ENCODE measurements at regions not wholly inside any gene's neighbourhood (a gene's known extent, or its start where the extent isn't known, plus 50 kb on each side); places are given as distances from the start of the nearest gene placed in this dataset.

DNA sequence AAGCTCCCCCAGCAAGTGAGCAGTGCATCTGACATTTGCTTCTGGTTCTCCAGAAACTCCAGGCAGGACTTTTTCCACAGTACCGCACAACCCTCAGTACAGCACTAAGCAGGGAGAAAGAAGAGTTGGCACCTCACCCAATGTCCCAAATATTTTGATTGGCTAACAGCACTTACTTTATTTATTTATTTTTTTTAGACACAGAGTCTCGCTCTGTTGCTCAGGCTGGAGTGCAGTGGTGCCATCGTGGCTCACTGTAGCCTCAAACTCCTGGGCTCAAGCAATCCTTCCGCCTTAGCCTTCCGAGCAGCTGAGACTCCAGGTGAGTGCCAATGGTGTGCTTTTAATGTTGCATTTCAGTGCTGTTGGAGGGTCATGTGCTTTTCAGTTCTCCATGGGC is 200.3 kb upstream of the ZMIZ1 start:
- H3K27ac Mint-ChIP-seq = no peak overlapping the region
- H3K4me3 Mint-ChIP-seq = no peak overlapping the region
- H3K9me3 Mint-ChIP-seq = no peaks in the 10 kb centered on the region
- no peak for DNase-seq
- peaks cover 5 to 13% (median 6%) of the 10 kb centered on the region in 3 donors for H3K27me3 Mint-ChIP-seq (ENCODE audit: low read depth in 3 of 3)
- peaks cover 7 to 11% of the 10 kb centered on the region in 2 donors for H3K4me1 Mint-ChIP-seq
- H3K36me3 Mint-ChIP-seq = peaks cover 0 to 3% (median 0%) of the 10 kb centered on the region in 3 donors

DNA sequence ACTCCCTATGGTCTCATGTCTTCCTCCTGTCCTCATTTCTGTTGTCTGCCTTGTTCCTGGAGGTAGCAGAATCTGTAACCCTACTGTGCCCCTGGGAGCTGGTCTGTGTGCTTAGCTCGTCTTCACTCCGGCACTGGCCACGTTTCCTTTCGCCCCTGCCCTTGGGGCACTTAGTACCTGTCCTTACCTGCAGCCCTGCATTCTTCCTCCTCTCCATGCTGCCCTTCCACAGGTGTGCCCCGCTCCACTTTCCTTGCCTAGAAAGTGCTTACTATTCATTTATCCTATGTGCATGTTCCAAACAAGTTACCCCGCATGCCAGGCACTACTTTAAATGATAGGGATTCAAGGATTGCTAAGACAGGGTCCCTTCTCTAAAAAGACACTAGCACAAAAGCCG is 199.9 kb upstream of the ZMIZ1 start:
- peaks cover 7 to 11% of the 10 kb centered on the region in 2 donors for H3K4me1 Mint-ChIP-seq
- no peak overlapping the region for H3K4me3 Mint-ChIP-seq
- no peaks in the 10 kb centered on the region for H3K9me3 Mint-ChIP-seq
- no peak for DNase-seq
- H3K27me3 Mint-ChIP-seq (ENCODE audit: low read depth in 3 of 3) = peaks cover 5 to 13% (median 6%) of the 10 kb centered on the region in 3 donors
- H3K36me3 Mint-ChIP-seq = peaks cover 0 to 3% (median 0%) of the 10 kb centered on the region in 3 donors
- H3K27ac Mint-ChIP-seq = no peak overlapping the region

DNA sequence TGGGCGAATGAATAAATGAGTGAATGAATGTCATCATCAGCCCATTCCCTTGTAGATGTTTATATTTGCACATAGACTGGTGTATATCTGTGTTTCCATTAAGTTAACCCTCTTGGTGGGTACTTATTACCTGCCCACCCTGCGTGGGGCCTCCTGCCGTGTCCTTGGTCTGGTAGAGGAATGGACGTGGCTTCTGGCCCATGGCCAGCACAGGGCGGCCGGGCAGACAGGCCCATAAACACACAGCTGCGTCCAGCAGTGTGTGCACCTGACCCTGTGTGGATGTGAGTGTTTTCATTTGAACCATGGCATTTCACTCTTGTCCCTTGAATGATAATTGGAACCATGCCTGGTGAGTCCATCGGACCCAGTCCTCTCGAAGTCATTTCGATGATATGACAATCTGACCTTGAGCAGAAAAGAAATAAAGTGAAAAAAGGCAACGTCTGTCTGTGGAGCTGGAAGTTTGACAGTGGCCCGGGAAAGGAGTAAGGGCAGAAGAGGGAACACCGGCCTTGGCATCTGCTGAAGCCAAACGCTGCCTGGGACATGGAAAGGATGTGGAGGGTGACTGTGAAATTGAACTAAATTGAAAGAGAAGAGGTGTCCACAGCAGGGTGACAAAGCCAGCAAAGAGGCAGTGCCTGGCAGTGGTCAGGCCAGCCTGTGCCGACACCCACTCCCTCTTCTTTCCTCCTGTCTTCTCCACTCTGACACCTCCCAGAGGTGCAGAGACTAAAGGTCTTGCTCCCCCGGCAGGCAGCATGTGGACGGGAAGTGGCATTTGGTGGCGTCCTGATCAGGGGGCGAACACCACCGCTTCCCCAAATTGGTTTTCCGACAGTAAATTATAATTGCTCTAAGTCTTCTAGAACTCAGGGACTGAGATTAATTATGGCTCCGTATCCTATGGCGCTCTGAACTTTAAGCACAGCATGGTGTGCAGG is 199.0 kb upstream of the ZMIZ1 start:
- Mint-ChIP-seq H3K9me3 (no peaks in the 10 kb centered on the region), H3K27ac (no peak overlapping the region), H3K4me3 (no peak overlapping the region), H3K36me3 (peaks cover 0 to 3% (median 0%) of the 10 kb centered on the region in 3 donors), H3K4me1 (peaks cover 7 to 11% of the 10 kb centered on the region in 2 donors), H3K27me3 (ENCODE audit: low read depth in 3 of 3) (peaks cover 5 to 13% (median 6%) of the 10 kb centered on the region in 3 donors)
- no peak for DNase-seq

- no peak for DNase-seq
- H3K4me1 Mint-ChIP-seq = peaks cover 7 to 11% of the 10 kb centered on the region in 2 donors
- no peaks in the 10 kb centered on the region for H3K9me3 Mint-ChIP-seq
- H3K4me3 Mint-ChIP-seq = no peak overlapping the region
- H3K27ac Mint-ChIP-seq = no peak overlapping the region
- peaks cover 0 to 3% (median 0%) of the 10 kb centered on the region in 3 donors for H3K36me3 Mint-ChIP-seq
- peaks cover 5 to 11% (median 6%) of the 10 kb centered on the region in 3 donors for H3K27me3 Mint-ChIP-seq (ENCODE audit: low read depth in 3 of 3)
These were observed 198.3 kb upstream of the ZMIZ1 start for GRCh38 chr10:78870458-78870857.

GRCh38 chr10:78871796-78872195 is 197.0 kb upstream of the ZMIZ1 start:
- Mint-ChIP-seq H3K27ac (peak overlapping the region in 1 of 6 donors; percentile 26), H3K4me3 (no peak overlapping the region), H3K9me3 (no peaks in the 10 kb centered on the region), H3K4me1 (peaks cover 7 to 11% of the 10 kb centered on the region in 2 donors), H3K36me3 (peaks cover 0 to 3% (median 0%) of the 10 kb centered on the region in 3 donors), H3K27me3 (ENCODE audit: low read depth in 3 of 3) (peaks cover 5 to 14% (median 6%) of the 10 kb centered on the region in 3 donors)
- DNase-seq = no peak

DNA sequence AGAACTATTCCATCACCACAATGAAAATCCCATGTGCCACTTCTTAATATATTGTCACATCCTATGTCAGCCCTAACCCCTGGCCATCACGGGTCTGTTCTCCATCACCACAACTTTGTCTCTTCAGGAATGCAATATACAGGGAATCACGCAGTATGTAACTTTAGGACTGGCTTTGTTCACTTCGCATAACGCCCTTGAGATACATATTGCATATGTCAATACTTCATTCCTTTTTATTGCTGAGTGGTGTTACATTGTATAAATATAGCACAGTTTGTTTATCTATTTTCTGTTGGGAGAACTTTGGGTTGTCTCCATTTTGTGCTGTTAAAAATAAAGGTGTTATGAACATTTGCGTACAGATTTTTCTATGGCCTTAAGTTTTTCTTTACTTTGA is 195.4 kb upstream of the ZMIZ1 start:
- H3K36me3 Mint-ChIP-seq = peaks cover 0 to 3% (median 0%) of the 10 kb centered on the region in 3 donors
- peaks cover 7 to 11% of the 10 kb centered on the region in 2 donors for H3K4me1 Mint-ChIP-seq
- no peak for DNase-seq
- no peak overlapping the region for H3K27ac Mint-ChIP-seq
- no peak overlapping the region for H3K4me3 Mint-ChIP-seq
- peaks cover 0 to 4% (median 0%) of the 10 kb centered on the region in 6 donors for H3K9me3 Mint-ChIP-seq
- H3K27me3 Mint-ChIP-seq (ENCODE audit: low read depth in 3 of 3) = peaks cover 5 to 14% (median 6%) of the 10 kb centered on the region in 3 donors

DNA sequence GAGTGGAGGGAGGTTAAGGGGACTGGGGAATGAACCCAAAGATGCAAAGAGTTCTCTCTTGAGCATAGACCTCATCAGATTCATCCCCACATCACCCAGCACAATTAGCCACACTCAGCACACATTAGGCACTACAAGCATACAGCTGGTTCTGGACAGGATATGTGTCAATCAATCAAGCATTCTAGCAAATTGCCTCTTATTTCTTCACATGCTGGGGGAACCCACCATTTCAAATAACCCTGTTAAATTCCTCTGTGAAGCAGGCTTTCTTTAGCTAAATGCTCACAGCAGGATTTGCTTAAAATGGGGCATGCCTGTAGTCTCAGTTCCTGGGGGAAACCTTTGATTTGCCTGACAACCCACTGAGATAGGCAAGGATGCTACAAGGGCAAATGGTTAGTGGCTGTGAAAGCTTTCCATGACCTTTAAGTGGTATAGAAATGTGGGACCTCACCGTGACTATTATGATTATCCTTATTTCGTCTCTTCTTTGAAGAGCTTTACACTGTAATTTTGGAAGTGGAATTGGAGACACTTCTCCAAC is 193.4 kb upstream of the ZMIZ1 start:
- no peak overlapping the region for H3K4me3 Mint-ChIP-seq
- H3K27me3 Mint-ChIP-seq (ENCODE audit: low read depth in 3 of 3) = peaks cover 5 to 11% (median 8%) of the 10 kb centered on the region in 3 donors

GRCh38 chr10:78875932-78876331 is 192.8 kb upstream of the ZMIZ1 start:
- H3K36me3 Mint-ChIP-seq = peaks cover 0 to 8% (median 4%) of the 10 kb centered on the region in 3 donors
- no peak for DNase-seq
- peaks cover 2 to 8% (median 8%) of the 10 kb centered on the region in 3 donors for H3K27me3 Mint-ChIP-seq (ENCODE audit: low read depth in 3 of 3)
- peaks cover 6 to 25% (median 18%) of the 10 kb centered on the region in 6 donors for H3K9me3 Mint-ChIP-seq
- no peak overlapping the region for H3K4me3 Mint-ChIP-seq
- no peak overlapping the region for H3K27ac Mint-ChIP-seq
- H3K4me1 Mint-ChIP-seq = no peaks in the 10 kb centered on the region

More for the DNA sequence above, 193.4 kb upstream of the ZMIZ1 start:
- no peak for DNase-seq
- Mint-ChIP-seq H3K27ac (no peak overlapping the region), H3K36me3 (peaks cover 0 to 8% (median 6%) of the 10 kb centered on the region in 3 donors), H3K4me1 (peaks cover 0 to under 1% of the 10 kb centered on the region in 2 donors), H3K9me3 (peaks cover 6 to 21% (median 16%) of the 10 kb centered on the region in 6 donors)

- Mint-ChIP-seq H3K36me3 (peaks cover 0 to 8% (median 3%) of the 10 kb centered on the region in 3 donors), H3K9me3 (peaks cover 6 to 25% (median 18%) of the 10 kb centered on the region in 6 donors), H3K4me1 (no peaks in the 10 kb centered on the region), H3K27ac (no peak overlapping the region), H3K27me3 (ENCODE audit: low read depth in 3 of 3) (peaks cover 2 to 7% (median 6%) of the 10 kb centered on the region in 3 donors), H3K4me3 (no peak overlapping the region)
- DNase-seq = no peak
These were observed 192.3 kb upstream of the ZMIZ1 start for GRCh38 chr10:78876449-78876848.

- DNase-seq = no peak
- no peaks in the 10 kb centered on the region for H3K4me1 Mint-ChIP-seq
- H3K36me3 Mint-ChIP-seq = peaks cover 0 to 8% (median 3%) of the 10 kb centered on the region in 3 donors
- H3K4me3 Mint-ChIP-seq = no peak overlapping the region
- H3K27ac Mint-ChIP-seq = no peak overlapping the region
- H3K9me3 Mint-ChIP-seq = peaks cover 9 to 25% (median 18%) of the 10 kb centered on the region in 6 donors
- peaks cover 2 to 15% (median 13%) of the 10 kb centered on the region in 3 donors for H3K27me3 Mint-ChIP-seq (ENCODE audit: low read depth in 3 of 3)
These were observed 189.1 kb upstream of the ZMIZ1 start for GRCh38 chr10:78879621-78880020.

DNA sequence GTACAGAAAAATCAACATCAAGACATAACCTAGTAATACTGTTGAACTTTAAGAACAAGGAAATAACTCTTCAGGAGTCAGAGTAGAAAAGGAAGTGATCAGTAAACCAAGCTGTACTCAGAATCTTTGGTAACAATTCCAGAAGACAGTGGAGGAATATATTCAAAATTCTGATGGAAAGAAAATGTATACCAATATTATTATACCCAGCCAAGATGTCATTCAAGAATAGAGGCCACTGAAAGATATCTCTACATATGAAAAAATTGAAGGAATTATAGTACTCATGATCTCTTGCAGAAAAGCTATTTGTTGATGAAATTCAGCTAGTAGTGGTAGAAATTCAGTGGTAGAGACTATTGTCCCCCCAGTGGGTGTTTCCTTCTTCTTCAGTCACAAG is 182.6 kb upstream of the ZMIZ1 start:
- no peaks in the 10 kb centered on the region for H3K4me1 Mint-ChIP-seq
- H3K27ac Mint-ChIP-seq = no peak overlapping the region
- no peaks in the 10 kb centered on the region for H3K36me3 Mint-ChIP-seq
- no peak overlapping the region for H3K4me3 Mint-ChIP-seq
- no peak for DNase-seq
- H3K9me3 Mint-ChIP-seq = peaks cover 0 to 14% (median 6%) of the 10 kb centered on the region in 6 donors
- peaks cover 4 to 18% (median 13%) of the 10 kb centered on the region in 3 donors for H3K27me3 Mint-ChIP-seq (ENCODE audit: low read depth in 3 of 3)

DNA sequence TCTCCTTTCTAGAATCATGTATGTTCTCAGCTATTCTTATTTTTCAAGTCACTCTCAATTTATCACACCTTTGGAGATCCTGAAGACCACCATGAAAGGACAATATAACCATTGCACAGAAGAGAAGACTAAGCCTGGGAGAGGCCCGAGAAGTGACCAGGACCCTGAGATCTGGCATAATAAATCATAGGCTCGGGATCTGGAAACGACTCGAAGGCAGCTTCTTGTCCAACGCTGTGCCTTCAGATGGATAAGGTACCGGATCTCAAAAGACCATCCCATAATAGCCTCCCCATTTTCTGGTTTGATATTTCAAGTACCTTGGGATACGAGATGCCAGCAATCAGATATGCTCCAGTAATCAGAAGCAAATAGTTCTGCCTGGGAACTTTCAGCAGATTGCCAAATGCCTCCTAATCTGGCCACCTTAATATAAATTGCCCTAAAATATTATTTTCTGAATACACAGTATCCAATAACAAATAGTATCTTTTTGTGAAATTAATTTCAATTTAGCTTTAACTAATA is 179.2 kb upstream of the ZMIZ1 start:
- Mint-ChIP-seq H3K9me3 (peaks cover 0 to 14% (median 6%) of the 10 kb centered on the region in 6 donors), H3K36me3 (no peaks in the 10 kb centered on the region), H3K4me3 (no peak overlapping the region), H3K27me3 (ENCODE audit: low read depth in 3 of 3) (peaks cover 6 to 11% (median 7%) of the 10 kb centered on the region in 3 donors), H3K27ac (no peak overlapping the region), H3K4me1 (no peaks in the 10 kb centered on the region)
- DNase-seq = no peak

GRCh38 chr10:78890506-78890905 is 178.3 kb upstream of the ZMIZ1 start:
- DNase-seq = no peak
- no peak overlapping the region for H3K27ac Mint-ChIP-seq
- no peaks in the 10 kb centered on the region for H3K4me1 Mint-ChIP-seq
- no peaks in the 10 kb centered on the region for H3K36me3 Mint-ChIP-seq
- H3K27me3 Mint-ChIP-seq (ENCODE audit: low read depth in 3 of 3) = peaks cover 6 to 8% (median 6%) of the 10 kb centered on the region in 3 donors
- peaks cover 0 to 10% (median 4%) of the 10 kb centered on the region in 6 donors for H3K9me3 Mint-ChIP-seq
- H3K4me3 Mint-ChIP-seq = no peak overlapping the region

- Mint-ChIP-seq H3K27ac (no peak overlapping the region), H3K9me3 (no peaks in the 10 kb centered on the region), H3K4me1 (no peaks in the 10 kb centered on the region), H3K27me3 (ENCODE audit: low read depth in 3 of 3) (peaks cover 6 to 8% (median 6%) of the 10 kb centered on the region in 3 donors), H3K4me3 (no peak overlapping the region), H3K36me3 (no peaks in the 10 kb centered on the region)
- no peak for DNase-seq
These were observed 177.0 kb upstream of the ZMIZ1 start for GRCh38 chr10:78891741-78892140.
